Erythroblast (primary cell): ENCODE measurements at regions not wholly inside any gene's neighbourhood (a gene's known extent, or its start where the extent isn't known, plus 50 kb on each side); places are given as distances from the start of the nearest gene placed in this dataset.
"Not testable (repeated sequence)": the region's sequence is repeated elsewhere in the genome, so short reads cannot be mapped to it uniquely, and the experiment has no call there.

Source experiments
- DNase-seq, 2 experiments: peaks; one replicate each; lab custom pipeline; 2025; lab: John Stamatoyannopoulos, UW
- GATA1 ChIP-seq: IDR thresholded peaks from 2 replicates; pipeline ENCODE4 v1.6.1; 2011; ENCODE audit warnings: low read depth, mild to moderate bottlenecking, control low read depth, low read length, moderate library complexity
- POLR2A ChIP-seq: IDR thresholded peaks from 2 replicates; pipeline ENCODE4 v1.6.1; 2011; ENCODE audit warnings: mild to moderate bottlenecking, low read length

GRCh38 chr4:128428397-128428796, 140.8 kb upstream of the PGRMC2 start:
- no peak for DNase-seq
- TF ChIP-seq POLR2A (no peak), GATA1 (no peak)

- peak; percentile 42 to 53 for DNase-seq
- no peak for TF ChIP-seq GATA1
- no peak for TF ChIP-seq POLR2A
Measured at GRCh38 chr4:128427832-128428366, 140.3 kb upstream of the PGRMC2 start.

- DNase-seq: no peak
- TF ChIP-seq POLR2A (no peak), GATA1 (no peak)
Measured at GRCh38 chr4:128424527-128425497, 137.2 kb upstream of the PGRMC2 start.

GRCh38 chr4:128422296-128422695, 134.7 kb upstream of the PGRMC2 start:
- DNase-seq: not testable (repeated sequence)

GRCh38 chr4:128416921-128417320, 129.3 kb upstream of the PGRMC2 start:
- TF ChIP-seq POLR2A (no peak), GATA1 (no peak)
- DNase-seq: no peak

GRCh38 chr4:128410037-128410436, 122.4 kb upstream of the PGRMC2 start:
- TF ChIP-seq GATA1: no peak
- TF ChIP-seq POLR2A: no peak
- DNase-seq: no peak

GRCh38 chr4:128403586-128403985, 116.0 kb upstream of the PGRMC2 start:
- TF ChIP-seq GATA1 (no peak), POLR2A (no peak)
- DNase-seq: no peak

- TF ChIP-seq POLR2A: no peak
- no peak for TF ChIP-seq GATA1
- no peak for DNase-seq
Measured at GRCh38 chr4:128394778-128395177, 107.2 kb upstream of the PGRMC2 start.

GRCh38 chr4:128393101-128393704, 105.6 kb upstream of the PGRMC2 start:
- no peak for TF ChIP-seq GATA1
- no peak for TF ChIP-seq POLR2A
- no peak for DNase-seq

GRCh38 chr4:128390475-128390996, 102.9 kb upstream of the PGRMC2 start:
- DNase-seq: no peak
- TF ChIP-seq GATA1: no peak
- no peak for TF ChIP-seq POLR2A

GRCh38 chr4:128388796-128389195, 101.2 kb upstream of the PGRMC2 start:
- TF ChIP-seq POLR2A: no peak
- no peak for TF ChIP-seq GATA1
- no peak for DNase-seq

GRCh38 chr4:128388352-128388630, 100.7 kb upstream of the PGRMC2 start:
- DNase-seq: no peak
- no peak for TF ChIP-seq POLR2A
- no peak for TF ChIP-seq GATA1

- TF ChIP-seq GATA1 (no peak), POLR2A (no peak)
- no peak for DNase-seq
Measured at GRCh38 chr4:128387600-128388351, 100.2 kb upstream of the PGRMC2 start.
